ENCODE measurements at regions not wholly inside any gene's neighbourhood (a gene's known extent, or its start where the extent isn't known, plus 50 kb on each side); places are given as distances from the start of the nearest gene placed in this dataset.

DNA sequence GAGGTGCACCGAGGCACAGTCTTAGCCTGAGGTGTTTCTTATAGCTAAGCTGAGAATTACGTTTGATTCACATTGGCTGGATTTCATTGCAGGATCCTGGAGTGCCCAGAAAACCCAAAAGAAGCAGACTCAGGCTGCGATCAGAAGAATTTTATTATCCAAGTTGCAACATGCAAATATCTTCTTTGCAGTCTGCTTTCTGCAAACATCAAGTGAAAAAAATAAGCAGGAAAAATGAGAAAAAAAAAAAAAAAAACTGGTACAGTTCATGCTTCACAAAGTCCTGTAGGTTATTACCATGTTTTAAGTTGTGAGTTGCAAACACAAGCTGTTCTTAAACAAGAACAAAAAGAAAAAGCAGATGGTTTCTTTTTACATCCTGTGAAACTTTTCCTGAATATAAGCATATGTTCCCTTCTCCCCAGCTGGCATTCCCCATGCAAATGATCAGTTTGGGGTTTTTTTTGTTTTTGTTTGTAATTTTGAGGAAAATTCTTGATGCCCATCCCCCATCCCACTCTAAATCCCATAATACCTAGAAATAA lies 349.0 kb downstream of the CBLN4 start:
- WGBS, 4 donors: 59 to 66% (median 63%) methylated on average over 3 of the region's 3 CpGs
- no peak for TF ChIP-seq POLR2A (IDR thresholded peaks at IDR 0.05)
- TF ChIP-seq, protein P1, sequence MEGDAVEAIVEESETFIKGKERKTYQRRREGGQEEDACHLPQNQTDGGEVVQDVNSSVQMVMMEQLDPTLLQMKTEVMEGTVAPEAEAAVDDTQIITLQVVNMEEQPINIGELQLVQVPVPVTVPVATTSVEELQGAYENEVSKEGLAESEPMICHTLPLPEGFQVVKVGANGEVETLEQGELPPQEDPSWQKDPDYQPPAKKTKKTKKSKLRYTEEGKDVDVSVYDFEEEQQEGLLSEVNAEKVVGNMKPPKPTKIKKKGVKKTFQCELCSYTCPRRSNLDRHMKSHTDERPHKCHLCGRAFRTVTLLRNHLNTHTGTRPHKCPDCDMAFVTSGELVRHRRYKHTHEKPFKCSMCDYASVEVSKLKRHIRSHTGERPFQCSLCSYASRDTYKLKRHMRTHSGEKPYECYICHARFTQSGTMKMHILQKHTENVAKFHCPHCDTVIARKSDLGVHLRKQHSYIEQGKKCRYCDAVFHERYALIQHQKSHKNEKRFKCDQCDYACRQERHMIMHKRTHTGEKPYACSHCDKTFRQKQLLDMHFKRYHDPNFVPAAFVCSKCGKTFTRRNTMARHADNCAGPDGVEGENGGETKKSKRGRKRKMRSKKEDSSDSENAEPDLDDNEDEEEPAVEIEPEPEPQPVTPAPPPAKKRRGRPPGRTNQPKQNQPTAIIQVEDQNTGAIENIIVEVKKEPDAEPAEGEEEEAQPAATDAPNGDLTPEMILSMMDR (IDR thresholded peaks at IDR 0.05): no peak
- ATAC-seq (no peak), DNase-seq (no peak)
- Histone ChIP-seq H3K9me3 (peaks cover 0 to 7% (median 0%) of the 10 kb centered on the region in 12 donors), H3K4me1 (no peaks in the 10 kb centered on the region), H3K36me3 (no peaks in the 10 kb centered on the region), H3K27ac (no peak overlapping the region), H3K4me3 (no peak overlapping the region), H3K27me3 (no peaks in the 10 kb centered on the region)
- intact Hi-C loops (cut with DNase I): no loop called here

DNA sequence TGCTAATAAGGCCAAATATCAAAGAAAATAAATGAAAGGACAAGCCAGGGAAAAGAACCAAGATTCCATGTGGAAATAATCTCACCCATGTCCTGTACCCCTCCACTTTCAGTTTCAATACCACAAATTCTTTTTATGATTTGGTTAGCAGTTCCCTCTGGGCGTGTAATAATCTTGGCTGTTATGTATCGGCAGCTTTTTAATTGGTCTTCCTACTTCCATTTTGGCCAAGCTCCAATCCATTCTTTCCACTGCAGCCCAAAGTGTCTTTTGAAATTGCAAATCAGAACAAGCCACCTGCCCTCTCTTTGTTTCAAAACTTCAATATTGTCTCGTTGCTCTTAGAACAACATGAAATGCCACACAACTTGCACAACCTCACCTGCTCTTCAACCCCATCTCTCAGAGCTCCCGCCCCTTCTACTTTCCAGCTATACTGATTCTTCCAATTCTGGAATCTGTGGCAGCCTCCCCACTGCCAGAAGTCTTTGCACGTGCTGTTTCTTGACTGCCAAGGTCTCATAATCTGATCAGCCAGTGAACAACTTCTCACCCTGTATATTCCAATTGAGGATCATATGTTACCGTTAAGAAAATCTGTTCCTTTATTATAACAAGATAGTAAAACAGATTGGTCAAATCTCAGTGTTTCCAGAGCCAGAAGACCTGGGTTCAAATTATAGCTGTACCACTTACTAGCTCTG lies 354.5 kb downstream of the CBLN4 start:
- 57 to 68% (median 63%) methylated on average over 6 of the region's 6 CpGs for WGBS, 4 donors
- no peaks in the 10 kb centered on the region for H3K4me1 ChIP-seq
- no peaks in the 10 kb centered on the region for H3K36me3 ChIP-seq
- TF ChIP-seq, protein P1 (IDR thresholded peaks at IDR 0.05): no peak
- no peak for TF ChIP-seq POLR2A (IDR thresholded peaks at IDR 0.05)
- no peak overlapping the region for H3K4me3 ChIP-seq
- no peak for DNase-seq
- peaks cover 0 to 7% (median 0%) of the 10 kb centered on the region in 12 donors for H3K9me3 ChIP-seq
- intact Hi-C loops (cut with DNase I): no loop called here
- H3K27ac ChIP-seq: no peak overlapping the region
- no peaks in the 10 kb centered on the region for H3K27me3 ChIP-seq
- ATAC-seq: no peak

DNA sequence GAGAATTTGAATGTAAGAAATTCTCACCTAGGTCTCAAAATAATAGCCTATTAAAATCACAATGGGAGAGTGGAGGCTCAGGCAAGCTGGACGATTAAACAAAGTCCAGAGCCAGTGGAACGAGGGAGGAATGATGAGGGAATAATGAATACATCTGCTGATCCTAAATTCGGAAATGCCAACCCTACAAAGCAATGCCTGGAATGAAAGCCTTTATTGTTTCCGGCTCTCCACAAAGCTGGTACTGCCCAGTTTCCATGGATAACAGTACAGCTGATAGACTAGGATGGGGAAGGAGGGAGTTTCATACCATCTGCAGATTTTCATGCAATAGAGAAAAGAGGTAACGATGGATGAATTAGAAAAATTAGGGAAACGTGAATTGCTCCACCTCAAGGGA lies 356.1 kb downstream of the CBLN4 start:
- Histone ChIP-seq H3K9me3 (peaks cover 0 to 7% (median 0%) of the 10 kb centered on the region in 12 donors), H3K27ac (no peak overlapping the region), H3K36me3 (no peaks in the 10 kb centered on the region), H3K4me3 (no peak overlapping the region), H3K27me3 (no peaks in the 10 kb centered on the region), H3K4me1 (no peaks in the 10 kb centered on the region)
- TF ChIP-seq, protein P1 (IDR thresholded peaks at IDR 0.05): no peak
- TF ChIP-seq POLR2A (IDR thresholded peaks at IDR 0.05): no peak
- ATAC-seq (no peak), DNase-seq (no peak)
- intact Hi-C loops (cut with DNase I): no loop called here
- WGBS, 4 donors: 70 to 75% (median 73%) methylated on average over 6 of the region's 6 CpGs

DNA sequence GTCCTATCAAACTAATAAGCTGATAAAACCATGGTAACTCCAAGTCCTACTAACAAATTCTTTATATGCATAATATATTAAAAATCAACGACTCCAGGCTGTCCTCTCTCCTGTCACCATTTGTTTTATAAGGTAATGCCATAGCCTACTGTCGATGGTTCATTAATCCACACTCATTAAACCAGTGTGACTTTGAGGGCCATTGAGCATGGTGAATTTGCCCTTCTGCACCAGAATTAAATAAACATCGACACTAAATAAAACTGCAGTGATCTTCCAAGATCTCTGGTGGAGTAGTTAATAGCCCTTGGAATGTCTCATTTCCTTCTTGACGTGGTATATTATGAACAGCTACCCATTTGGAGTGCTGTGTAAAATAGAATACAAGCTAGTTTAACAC lies 358.5 kb downstream of the CBLN4 start:
- no peak overlapping the region for H3K27ac ChIP-seq
- intact Hi-C loops (cut with DNase I): no loop called here
- TF ChIP-seq, protein P1 (IDR thresholded peaks at IDR 0.05): no peak
- no peak for TF ChIP-seq POLR2A (IDR thresholded peaks at IDR 0.05)
- H3K9me3 ChIP-seq: peaks cover 0 to 7% (median 0%) of the 10 kb centered on the region in 12 donors
- WGBS, 4 donors: 70 to 78% (median 72%) methylated on average over 4 of the region's 4 CpGs
- ATAC-seq (no peak), DNase-seq (no peak)
- no peaks in the 10 kb centered on the region for H3K36me3 ChIP-seq
- no peaks in the 10 kb centered on the region for H3K4me1 ChIP-seq
- H3K4me3 ChIP-seq: no peak overlapping the region
- no peaks in the 10 kb centered on the region for H3K27me3 ChIP-seq
